Amniotic epithelial cell (primary cell): ENCODE measurements at regions not wholly inside any gene's neighbourhood (a gene's known extent, or its start where the extent isn't known, plus 50 kb on each side); places are given as distances from the start of the nearest gene placed in this dataset.

Source experiments
- DNase-seq: peaks from one replicate; pipeline ENCODE4 v3.0.0-alpha.2; 2010; ENCODE audit warnings: low read depth

DNA sequence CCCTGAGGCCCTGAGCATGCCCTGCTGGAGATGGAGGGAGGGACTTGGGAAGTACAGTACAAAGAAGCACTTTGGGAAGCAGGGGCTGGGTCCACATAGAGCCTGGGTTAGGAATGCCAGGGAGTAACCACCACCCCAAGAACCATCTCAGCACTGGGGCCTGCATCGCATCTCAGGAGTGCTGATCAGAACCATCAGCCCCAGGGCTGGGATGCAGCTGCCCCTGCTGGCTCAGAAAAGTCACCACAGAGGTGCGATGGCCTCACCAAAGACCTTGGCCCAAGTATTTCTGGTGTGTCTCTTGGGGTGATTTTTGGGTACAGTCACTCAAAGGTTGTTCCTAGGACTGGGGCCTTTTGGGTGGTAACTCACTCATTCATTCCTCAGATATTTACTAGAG lies 236.8 kb upstream of the MVB12B start:
- no peak for DNase-seq

DNA sequence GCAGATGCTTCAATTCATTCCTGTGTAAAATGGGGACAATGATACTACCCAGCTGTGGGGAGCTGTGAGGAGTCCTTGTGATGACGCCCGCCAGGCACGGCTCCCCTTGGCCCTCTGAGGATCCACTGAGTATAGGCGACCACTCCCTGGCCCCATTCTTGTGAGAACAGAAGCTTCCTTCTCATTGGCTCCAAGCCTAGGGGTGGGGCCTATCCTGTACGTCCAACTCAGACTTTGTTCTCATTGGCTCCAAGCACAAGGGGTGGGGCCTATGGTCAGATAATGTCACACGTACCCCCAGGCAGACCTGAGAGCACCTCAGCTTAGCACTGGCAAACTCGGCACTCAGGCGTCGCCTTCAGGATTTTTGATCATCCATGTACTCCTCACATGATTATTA lies 232.9 kb upstream of the MVB12B start:
- no peak for DNase-seq

DNA sequence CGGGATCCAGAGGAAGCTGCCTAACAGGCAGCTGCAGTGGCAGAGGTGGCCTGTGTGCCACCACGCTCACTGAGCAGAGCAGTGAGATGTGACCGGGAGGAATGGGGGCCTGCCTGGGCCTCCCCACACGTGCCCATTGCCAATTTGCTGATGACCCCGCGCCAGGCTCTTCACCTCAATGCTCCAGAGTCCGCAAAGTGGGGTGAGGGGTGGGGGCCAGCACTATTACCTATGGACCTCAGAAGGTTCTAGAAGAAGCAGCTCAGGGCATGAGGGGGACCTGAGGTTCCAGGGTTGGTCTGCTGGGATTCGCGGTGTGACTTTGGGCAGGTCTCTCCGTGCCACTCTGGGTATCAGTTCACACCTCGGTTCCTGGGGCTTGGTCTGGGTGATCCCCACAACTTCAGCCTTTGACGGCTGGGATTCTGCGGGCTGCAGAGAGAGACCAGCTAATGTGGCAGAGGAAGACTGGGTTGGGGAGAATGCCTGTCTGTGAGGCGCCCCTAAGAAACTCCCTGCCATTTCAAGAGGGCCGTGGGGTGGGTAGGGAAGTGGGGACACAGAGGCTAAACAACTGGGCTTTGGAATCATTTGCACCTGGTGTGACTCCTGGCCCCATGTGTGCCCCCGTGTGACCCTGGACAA lies 231.0 kb upstream of the MVB12B start:
- no peak for DNase-seq

DNA sequence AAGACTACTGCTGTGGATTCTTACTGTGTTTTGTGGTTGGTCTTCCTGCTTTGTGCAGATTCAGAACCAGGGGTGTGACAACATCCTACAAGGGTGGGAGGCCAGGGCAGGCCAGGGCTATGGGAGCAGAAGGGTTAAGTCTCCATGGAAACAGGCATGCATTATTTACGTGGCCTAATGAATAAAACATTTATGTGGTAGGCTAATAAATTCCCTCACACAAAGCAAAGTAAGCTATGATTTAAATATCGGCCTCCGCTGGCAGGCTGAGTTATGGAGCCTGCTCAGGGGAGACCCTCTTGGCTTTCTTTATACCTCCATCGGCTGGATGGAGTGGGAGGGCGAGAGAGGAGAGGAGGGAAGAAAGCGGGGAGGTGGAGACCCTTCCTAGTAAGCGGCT lies 230.3 kb upstream of the MVB12B start:
- DNase-seq = no peak

DNA sequence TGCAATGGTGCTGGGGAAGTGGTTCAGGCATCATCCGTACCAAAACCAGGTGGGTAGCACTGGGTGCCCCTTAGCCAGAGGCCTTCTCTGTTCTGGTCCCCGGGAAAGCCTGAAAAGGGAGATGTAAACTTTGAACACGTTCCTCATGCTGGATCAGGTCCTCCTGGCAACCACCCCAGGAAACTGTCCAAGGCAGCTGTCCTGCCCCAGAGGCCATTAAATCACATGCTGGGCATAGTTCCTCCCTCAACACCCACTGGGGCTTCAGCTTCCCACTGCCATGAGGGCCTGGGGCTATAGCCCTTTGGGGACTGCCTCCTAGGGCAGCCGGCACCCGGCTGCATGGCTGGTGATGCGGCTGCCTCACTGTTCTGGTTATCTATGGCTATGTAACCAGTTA lies 228.9 kb upstream of the MVB12B start:
- DNase-seq = no peak

DNA sequence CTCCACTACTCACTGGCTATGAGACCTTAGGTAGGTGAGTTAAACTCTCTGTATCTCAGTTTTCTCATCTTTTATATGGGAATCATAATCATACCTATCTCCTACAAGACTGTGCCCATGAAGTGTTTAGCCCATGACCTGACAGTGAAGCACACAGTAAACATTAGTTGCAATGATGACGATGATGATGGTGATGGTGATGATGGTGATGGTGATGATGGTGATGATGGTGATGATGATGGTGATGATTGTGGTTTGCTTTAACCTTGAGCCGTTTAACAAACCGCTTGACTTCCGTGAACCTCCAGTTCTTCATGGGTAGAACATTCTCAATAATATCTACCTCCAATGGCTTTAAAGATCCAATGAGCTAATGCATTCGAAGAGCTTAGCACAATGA lies 220.2 kb upstream of the MVB12B start:
- no peak for DNase-seq

DNA sequence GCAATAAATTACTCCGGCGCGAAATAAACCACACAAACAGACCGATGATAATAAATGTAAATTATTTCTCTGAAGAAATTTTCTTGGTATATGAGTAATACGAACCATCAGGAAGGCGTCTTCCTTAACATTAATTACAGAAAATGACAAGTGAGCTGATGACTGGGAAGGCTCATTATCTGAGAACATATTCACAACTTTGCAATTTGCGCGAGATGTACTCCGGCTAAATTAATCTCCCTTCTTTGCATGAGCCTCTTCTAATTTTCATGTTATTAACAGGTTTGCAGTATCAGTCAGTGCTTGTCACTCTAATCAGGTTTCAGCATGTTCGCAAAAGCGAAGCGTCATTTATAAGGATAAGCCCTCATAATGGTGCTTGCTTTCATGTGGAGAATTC lies 218.9 kb upstream of the MVB12B start:
- no peak for DNase-seq

DNA sequence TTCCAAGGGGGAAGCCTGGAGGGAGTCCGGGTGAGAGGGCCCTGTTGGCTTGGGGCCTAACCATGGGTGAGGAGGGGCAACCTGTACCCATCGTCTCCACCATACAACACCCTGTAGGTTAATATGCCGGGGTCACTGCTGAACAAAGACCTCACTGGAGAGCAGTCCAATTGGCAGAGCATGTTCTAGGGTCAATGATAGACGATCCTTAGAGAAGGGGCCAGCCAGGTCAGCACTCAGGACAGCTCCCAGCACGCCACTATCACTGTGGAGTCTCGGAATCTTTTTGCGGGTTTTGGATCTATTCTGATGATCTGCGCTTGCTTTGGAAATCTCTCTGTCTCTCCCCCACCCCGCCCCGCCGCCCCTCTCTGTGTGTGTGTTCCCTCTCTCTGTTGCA lies 218.4 kb upstream of the MVB12B start:
- peak; percentile 26 for DNase-seq

DNA sequence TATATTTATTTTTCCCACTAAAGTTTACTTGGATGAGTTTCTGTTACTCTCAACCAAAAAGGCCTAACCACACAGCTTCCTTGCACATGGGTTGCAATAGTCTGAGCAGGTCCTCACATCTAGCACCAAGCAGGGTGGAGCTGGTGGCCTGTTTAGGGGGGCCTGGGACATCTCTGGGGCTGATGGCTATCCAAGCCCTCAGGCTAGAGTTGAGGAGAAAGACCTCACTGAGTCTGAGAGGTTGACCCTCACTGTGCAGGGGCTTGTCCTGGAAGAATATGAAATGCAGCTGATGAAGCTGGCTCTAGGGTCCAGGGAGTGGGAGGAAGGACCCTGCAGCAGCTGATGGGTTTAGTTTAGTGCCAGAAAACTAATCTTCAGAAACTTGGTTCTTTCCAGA lies 217.1 kb upstream of the MVB12B start:
- no peak for DNase-seq

DNA sequence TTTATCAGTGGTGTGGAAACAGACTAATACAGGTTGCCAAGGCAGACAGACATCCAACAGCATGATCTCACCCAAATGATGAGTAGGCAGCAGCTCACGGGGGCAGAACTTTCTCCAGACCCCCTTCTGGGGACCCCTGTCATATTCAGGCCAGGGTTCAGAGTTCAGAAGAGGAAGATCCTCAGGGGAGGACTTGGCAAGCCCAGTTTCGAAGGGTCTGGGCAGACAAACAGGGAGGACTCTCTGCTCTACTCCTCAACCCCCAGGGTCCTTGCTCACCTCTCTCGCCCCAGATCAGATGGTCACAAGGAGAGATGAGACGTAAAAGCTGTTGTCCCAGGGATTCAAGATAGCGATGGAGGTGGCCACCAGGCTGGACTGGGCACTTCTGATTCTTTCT lies 215.1 kb upstream of the MVB12B start:
- DNase-seq = no peak

DNA sequence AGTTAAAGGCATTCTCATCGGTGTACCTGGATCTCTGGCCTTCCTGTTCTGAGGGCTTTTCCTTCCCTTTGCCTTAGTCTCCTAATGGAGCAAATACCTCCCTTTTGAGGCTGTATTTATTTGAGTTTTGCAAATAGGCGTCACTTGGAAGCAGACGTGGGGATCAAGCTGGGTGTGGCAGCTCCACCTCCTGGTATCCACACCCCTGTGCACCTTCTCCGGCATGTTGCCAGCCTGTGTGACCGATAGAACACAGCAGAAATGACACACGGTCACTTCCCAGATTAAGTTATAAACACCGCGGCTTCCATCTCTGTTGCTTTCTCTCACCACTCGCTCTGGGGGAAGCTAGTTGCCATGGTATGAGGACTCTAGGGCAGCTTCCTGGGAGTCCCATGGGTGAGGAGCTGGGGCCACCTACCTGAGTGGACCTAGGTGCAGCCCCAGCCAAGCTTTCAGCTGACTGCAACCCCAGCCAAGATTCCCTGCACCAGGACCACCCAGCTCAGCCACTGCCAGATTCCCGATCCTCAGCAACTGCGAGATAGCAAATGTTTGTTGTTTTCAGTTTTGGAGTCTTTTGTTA lies 214.4 kb upstream of the MVB12B start:
- DNase-seq = no peak

DNA sequence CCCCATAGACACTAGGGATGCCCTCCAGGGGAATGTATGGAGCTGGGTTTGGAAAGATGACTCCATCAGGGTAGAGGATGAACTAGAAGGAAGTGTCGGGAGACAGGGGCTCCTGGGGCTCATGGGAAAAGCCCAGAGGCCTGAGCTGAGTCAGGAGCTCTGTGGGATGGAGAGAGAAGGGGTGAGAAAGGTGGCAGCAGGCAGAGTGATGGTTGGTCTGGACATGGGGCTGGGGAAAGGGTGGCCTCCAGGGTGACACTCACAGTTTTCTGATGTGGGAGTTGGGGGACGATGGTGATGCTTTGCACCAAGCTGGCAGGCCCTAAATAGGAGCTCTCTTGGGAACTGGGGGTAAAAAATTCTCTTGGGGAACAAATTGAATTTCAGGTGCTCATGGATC lies 213.5 kb upstream of the MVB12B start:
- DNase-seq = no peak

DNA sequence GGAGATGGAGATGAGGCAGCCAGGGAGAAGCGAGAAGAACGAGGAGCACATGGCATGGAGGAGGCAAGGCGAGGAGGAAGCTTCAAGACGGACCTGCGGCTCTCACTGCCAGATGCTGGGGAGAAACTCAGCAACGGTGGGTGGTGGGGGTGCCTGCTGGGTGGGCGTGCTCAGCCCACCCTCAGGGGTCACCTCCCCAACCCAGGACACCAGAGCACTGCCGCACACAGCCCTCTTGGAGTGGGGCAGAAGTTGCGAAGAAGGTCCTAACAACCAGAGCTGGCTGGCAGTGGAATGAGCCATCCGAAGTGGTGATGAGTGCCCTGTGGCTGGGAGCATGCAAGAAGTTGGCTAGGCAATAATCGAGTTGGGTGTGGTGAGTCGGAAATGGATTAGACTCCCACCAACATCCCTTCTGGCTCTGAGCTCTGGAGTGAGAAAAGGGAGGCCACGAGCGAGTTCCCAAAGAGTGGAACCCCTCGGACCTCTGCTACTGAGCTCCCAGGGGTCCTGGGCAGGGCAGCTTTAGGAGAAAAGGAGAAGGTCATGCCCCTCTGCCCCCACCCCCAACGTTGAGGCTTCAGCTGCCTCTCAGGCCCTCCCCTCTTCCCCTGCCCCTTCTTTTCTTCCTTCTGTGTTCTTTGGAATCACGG lies 212.7 kb upstream of the MVB12B start:
- DNase-seq = no peak

DNA sequence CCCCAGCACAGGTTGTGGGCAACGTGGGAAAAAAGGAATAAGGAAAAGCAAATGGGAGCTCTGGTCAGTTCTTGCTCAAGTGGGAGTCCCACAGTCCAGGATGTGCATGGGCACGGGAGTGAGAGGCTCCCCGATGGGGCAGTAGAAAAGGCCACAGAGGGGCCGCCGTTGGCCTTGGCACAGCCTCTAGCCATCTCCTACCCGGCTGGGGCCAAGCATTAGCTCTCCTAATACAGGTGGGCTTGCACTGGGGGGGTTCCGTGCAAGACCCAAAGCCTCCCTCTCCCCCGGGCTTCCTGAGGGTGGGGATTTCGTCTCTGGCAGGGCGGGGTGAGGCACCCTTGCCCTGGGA lies 212.2 kb upstream of the MVB12B start:
- no peak for DNase-seq

DNA sequence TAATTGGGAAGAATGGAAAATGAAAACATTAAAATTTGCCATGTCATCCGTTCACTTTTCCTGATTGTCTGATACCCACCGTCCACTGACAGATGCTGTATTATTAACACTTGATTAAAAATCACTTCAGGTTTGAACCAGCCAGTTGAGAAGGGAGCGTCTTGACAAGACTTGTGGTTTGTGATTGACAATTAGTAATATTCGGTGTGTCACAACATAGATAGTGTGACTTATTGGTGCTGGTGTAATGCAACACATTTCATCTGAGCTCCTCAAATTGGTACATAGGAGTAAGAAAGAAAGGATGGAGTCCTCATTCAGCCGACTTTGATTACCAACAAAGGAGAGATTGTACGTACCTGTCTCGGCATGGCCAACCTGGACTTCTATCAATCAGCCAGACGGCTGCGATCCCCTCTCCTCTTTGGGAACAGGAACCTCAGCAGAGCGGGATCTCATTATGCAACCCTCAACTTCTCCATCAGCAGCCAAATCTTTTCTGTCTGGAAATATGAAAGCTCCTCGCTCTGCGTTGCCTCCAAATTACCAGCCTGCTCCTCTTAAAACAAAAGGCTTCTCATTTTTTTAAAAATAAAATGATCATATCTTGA lies 211.7 kb upstream of the MVB12B start:
- no peak for DNase-seq

DNA sequence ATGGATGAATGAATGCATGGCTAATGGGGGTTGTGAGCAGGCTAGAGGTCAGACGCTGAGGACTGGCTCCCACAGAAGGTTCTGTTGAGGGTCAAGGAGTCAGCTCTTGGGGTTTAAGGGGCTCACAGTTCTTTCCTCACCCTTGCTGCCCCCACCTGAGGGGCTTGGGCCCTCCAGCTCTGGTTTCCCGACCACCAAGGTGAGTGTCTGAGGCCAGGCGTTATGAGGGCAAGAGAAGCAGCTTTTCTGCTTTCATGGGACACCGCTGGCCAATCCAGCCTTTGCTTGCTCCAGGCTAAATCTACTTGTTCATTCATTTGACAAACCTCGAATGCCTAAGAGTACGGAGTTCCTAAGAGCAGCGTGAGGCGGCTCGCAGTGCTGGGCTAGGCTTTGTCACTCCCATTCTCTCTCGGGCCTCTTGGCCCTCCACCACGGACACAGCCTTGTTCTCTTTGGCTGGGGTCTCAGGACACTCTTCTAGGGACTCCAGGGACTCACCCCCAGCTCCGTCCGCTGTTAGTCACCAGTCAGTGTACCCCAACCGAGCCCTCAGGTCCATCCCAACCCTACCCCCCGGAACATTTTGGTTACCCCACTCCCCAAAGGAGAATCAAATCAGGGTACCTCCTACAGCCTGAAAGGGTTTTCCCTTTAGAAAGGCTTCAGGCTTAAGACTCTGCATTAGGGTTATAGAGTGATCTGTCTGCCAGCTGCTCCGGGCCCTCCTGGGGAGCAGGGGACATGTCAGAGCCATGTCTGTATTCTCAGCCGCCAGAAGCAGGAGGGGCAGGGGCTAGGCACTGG lies 210.1 kb upstream of the MVB12B start:
- no peak for DNase-seq

DNA sequence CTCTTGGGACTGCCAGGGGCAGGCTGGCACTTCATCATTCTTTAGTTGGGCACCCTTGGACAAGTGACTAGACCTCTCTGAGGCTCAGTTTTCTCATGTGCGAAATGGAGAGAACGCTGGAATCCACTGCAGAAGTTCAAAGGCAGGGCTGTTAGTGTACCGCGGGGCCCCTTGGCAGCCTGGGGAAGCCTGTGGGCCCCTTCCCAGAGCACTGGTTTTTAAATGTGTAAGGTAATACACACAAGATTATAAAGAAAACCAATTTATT lies 209.5 kb upstream of the MVB12B start:
- no peak for DNase-seq

DNA sequence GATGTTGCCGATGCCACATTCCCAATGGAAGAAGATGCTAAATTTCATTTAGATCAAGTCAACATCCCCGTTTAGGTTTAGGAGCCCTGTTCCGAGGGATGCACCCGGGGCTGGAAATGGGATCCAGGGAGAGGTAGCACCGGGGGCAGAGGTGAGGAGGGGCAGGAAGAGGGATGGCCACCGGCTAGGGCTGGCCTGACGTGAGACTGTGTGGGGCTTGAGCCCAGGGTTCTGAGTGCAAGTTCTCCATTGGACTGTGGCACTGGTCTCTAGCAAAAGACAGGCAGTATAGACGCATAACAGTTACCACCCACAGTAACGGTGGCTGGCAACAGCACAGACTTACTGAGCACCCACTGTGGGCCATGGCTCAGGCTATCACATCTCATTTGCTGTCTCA lies 209.0 kb upstream of the MVB12B start:
- no peak for DNase-seq

DNA sequence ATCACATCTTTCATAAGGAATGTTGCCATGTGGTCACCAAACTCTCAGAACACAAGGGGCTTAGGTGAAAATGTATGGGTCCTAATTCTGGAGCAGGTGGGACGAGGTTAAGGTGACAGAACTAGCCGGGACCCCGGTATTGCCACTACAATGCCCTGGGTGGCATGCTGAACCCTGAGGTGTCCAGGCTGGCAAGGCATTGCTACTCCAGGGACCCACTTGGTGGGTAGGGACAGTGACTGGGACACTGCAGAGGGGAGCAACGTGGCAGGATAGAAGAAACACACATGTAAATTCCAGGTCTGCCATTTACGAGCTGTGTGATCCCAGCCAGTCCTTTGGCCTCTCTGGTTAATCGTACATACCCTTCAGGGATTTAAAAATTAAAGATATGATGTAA lies 206.9 kb upstream of the MVB12B start:
- no peak for DNase-seq

DNA sequence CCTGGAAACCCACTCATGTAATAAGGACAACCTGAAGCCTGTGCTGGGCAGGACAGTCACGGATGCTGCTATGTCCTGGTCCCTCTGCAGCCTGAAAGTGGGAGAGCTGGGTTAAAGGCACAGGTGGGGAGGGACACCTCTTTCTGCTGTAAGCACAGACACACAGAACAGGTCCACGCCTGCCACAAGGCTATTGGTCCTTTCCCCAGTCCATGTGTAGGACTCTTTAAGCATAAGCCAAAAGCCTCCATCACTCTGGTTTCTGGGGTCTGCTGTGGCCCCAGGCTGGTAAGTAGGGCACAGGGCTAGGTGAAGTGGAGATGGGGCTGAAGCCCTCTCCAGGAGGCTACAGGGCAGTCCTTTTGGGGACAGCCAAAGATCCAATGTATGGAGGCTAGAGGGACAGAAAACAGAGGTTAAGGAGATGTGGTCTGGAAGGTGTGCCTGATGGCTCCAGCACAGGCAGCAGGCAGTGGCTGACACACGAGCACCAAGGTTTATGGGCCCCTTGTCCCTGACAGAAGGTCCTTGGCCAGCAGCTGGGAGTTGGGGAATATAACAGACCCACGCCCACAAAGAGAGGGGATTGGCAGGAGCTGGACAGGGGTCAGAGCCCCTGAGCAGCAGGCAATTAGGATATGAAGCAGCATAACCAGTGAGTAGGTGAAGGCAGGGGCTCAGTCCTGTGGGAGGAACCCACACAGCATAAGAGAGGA lies 203.6 kb upstream of the MVB12B start:
- no peak for DNase-seq

DNA sequence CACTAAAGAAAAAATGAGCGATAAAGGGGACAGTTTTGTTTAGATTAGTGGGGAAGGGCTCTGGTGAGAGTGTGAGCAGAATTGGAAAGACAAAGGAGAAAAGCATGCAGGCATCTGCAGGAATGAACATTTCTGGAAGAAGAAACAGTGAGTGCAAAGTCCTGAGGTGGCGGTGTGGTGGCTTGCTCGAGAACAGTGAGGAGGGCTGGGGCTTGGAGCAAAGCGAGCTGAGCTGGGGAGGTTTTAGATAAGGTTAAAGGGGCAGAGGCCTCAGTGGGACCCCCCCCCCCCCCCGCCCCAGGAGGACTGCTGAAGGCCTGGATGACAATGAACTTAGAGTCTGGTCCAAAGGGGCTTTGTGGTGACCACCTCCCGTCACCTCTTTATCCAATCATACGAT lies 202.7 kb upstream of the MVB12B start:
- DNase-seq = no peak

DNA sequence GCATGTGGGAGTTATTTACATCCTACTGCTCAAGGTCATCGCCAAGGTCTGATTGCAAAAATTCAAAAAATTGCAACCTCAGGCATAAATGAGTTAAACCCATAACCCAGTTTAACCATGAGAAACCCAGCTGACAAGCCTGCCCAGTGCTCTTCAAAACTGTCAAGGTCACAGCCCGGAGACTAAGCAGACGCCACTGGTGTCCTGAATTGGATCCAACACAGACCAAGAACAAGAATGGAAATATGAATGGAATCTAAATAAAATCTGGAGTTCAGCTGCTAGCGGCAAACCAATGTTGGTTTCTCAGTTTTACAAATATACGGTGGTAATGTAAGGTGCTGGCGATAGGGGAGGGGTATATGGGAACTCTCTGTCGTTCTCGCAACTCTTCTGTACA lies 201.5 kb upstream of the MVB12B start:
- peak; percentile 31 for DNase-seq
